Stimulated activated CD4-positive, alpha-beta T cell treated with anti-CD3 and anti-CD28 coated beads, Interleukin-1b, Interleukin-23, amount 100 ng/mL, for 4 hours (primary cell): ENCODE measurements at regions not wholly inside any gene's neighbourhood (a gene's known extent, or its start where the extent isn't known, plus 50 kb on each side); places are given as distances from the start of the nearest gene placed in this dataset.
"Not testable (repeated sequence)": the region's sequence is repeated elsewhere in the genome, so short reads cannot be mapped to it uniquely, and the experiment has no call there.

Source experiments
- DNase-seq, 2 donors: peaks; one replicate each; pipeline ENCODE4 v3.0.0-alpha.2; 2020; ENCODE audit warnings: low read depth in 2 of 2

GRCh38 chr10:43855667-43856210 lies 207.1 kb upstream of the ZNF32 start:
- DNase-seq: no peak

- DNase-seq: no peak
Measured at GRCh38 chr10:43854007-43854406, 205.3 kb upstream of the ZNF32 start.

- no peak for DNase-seq
Measured at GRCh38 chr10:43853369-43853768, 204.7 kb upstream of the ZNF32 start.

- no peak for DNase-seq
Measured at GRCh38 chr10:43852644-43853214, 204.0 kb upstream of the ZNF32 start.

GRCh38 chr10:43852149-43852548 lies 203.5 kb upstream of the ZNF32 start:
- no peak for DNase-seq

- no peak for DNase-seq
Measured at GRCh38 chr10:43851030-43851429, 202.3 kb upstream of the ZNF32 start.

GRCh38 chr10:43849551-43849950 lies 200.9 kb upstream of the ZNF32 start:
- DNase-seq: no peak

GRCh38 chr10:43846968-43847367 lies 198.3 kb upstream of the ZNF32 start:
- no peak for DNase-seq

GRCh38 chr10:43846187-43846680 lies 197.6 kb upstream of the ZNF32 start:
- DNase-seq: peak in 1 of 2 donors; percentile 12

GRCh38 chr10:43845121-43845520 lies 196.4 kb upstream of the ZNF32 start:
- DNase-seq: no peak

GRCh38 chr10:43844221-43844620 lies 195.5 kb upstream of the ZNF32 start:
- no peak for DNase-seq

GRCh38 chr10:43843321-43844101 lies 194.8 kb upstream of the ZNF32 start:
- no peak for DNase-seq

GRCh38 chr10:43842496-43842895 lies 193.8 kb upstream of the ZNF32 start:
- no peak for DNase-seq

- no peak for DNase-seq
Measured at GRCh38 chr10:43842072-43842471, 193.4 kb upstream of the ZNF32 start.

GRCh38 chr10:43839973-43840372 lies 191.3 kb upstream of the ZNF32 start:
- no peak for DNase-seq

- DNase-seq: not testable (repeated sequence)
Measured at GRCh38 chr10:43834751-43835150, 186.1 kb upstream of the ZNF32 start.

GRCh38 chr10:43827853-43828252 lies 179.2 kb upstream of the ZNF32 start:
- no peak for DNase-seq

- DNase-seq: no peak
Measured at GRCh38 chr10:43825984-43826383, 177.3 kb upstream of the ZNF32 start.

GRCh38 chr10:43825421-43825820 lies 176.7 kb upstream of the ZNF32 start:
- no peak for DNase-seq

GRCh38 chr10:43824934-43825333 lies 176.3 kb upstream of the ZNF32 start:
- no peak for DNase-seq

- no peak for DNase-seq
Measured at GRCh38 chr10:43822631-43823580, 174.2 kb upstream of the ZNF32 start.

GRCh38 chr10:43821103-43821502 lies 172.4 kb upstream of the ZNF32 start:
- DNase-seq: no peak
